B cell (primary cell): ENCODE measurements at regions not wholly inside any gene's neighbourhood (a gene's known extent, or its start where the extent isn't known, plus 50 kb on each side); places are given as distances from the start of the nearest gene placed in this dataset.

Experiments
- EZH2 ChIP-seq: IDR thresholded peaks from 2 replicates; pipeline ENCODE4 v1.6.1; 2012; ENCODE audit warnings: borderline replicate concordance, low read depth, mild to moderate bottlenecking, moderate library complexity, low read length; ENCODE audit not compliant: insufficient read depth, poor library complexity, severe bottlenecking
- TF ChIP-seq, protein P1 (sequence below): fragments of 200-600 bp; IDR thresholded peaks from one replicate; pipeline ENCODE4 v1.8.0; 2022; ENCODE audit warnings: antibody characterized with exemption, mild to moderate bottlenecking

GRCh38 chr7:121591926-121592325 is 195.8 kb upstream of the FAM3C start:
- TF ChIP-seq, protein P1, sequence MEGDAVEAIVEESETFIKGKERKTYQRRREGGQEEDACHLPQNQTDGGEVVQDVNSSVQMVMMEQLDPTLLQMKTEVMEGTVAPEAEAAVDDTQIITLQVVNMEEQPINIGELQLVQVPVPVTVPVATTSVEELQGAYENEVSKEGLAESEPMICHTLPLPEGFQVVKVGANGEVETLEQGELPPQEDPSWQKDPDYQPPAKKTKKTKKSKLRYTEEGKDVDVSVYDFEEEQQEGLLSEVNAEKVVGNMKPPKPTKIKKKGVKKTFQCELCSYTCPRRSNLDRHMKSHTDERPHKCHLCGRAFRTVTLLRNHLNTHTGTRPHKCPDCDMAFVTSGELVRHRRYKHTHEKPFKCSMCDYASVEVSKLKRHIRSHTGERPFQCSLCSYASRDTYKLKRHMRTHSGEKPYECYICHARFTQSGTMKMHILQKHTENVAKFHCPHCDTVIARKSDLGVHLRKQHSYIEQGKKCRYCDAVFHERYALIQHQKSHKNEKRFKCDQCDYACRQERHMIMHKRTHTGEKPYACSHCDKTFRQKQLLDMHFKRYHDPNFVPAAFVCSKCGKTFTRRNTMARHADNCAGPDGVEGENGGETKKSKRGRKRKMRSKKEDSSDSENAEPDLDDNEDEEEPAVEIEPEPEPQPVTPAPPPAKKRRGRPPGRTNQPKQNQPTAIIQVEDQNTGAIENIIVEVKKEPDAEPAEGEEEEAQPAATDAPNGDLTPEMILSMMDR: no peak
- no peak for TF ChIP-seq EZH2
